Fibroblast of the aortic adventitia (primary cell): ENCODE measurements at regions not wholly inside any gene's neighbourhood (a gene's known extent, or its start where the extent isn't known, plus 50 kb on each side); places are given as distances from the start of the nearest gene placed in this dataset.

Experiments
- DNase-seq: peaks from one replicate; pipeline ENCODE4 v3.0.0-alpha.2; 2010; ENCODE audit warnings: low read depth
- H3K4me3 ChIP-seq: 2 replicates; pipeline ENCODE4 v1.5.1; 2011; ENCODE audit warnings: low read depth, mild to moderate bottlenecking, control low read depth, low read length, moderate library complexity
- TF ChIP-seq, protein P1 (sequence below): IDR thresholded peaks from 2 replicates; pipeline ENCODE4 v1.5.1; 2011; ENCODE audit warnings: mild to moderate bottlenecking, low read length, control low read depth, inconsistent platforms; ENCODE audit not compliant: insufficient read depth

DNA sequence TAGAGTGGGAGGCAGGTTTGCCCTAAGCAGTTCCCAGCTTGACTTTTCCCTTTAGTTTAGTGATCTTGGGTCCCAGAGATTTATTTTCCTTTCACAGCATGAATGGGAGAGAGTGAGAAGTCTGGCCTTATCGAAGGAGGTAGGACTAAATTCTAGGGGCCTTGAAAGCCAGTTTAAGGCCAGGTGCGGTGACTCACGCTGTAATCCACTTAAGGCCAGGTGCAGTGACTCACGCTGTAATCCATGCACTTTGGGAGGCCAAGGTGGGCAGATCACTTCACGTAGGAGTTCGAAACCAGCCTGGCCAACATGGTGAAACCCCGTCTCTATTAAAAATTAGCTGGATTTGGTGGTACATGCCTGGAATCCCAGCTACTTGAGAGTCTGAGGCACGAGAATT lies 392.2 kb downstream of the ACTR3B start:
- TF ChIP-seq, protein P1, sequence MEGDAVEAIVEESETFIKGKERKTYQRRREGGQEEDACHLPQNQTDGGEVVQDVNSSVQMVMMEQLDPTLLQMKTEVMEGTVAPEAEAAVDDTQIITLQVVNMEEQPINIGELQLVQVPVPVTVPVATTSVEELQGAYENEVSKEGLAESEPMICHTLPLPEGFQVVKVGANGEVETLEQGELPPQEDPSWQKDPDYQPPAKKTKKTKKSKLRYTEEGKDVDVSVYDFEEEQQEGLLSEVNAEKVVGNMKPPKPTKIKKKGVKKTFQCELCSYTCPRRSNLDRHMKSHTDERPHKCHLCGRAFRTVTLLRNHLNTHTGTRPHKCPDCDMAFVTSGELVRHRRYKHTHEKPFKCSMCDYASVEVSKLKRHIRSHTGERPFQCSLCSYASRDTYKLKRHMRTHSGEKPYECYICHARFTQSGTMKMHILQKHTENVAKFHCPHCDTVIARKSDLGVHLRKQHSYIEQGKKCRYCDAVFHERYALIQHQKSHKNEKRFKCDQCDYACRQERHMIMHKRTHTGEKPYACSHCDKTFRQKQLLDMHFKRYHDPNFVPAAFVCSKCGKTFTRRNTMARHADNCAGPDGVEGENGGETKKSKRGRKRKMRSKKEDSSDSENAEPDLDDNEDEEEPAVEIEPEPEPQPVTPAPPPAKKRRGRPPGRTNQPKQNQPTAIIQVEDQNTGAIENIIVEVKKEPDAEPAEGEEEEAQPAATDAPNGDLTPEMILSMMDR: no peak
- DNase-seq: no peak
- H3K4me3 ChIP-seq: no peak overlapping the region

- TF ChIP-seq, protein P1: no peak
- no peak overlapping the region for H3K4me3 ChIP-seq
- no peak for DNase-seq
Measured at GRCh38 chr7:153152801-153153422, 393.4 kb downstream of the ACTR3B start.

- H3K4me3 ChIP-seq: no peak overlapping the region
- TF ChIP-seq, protein P1: no peak
- no peak for DNase-seq
Measured at GRCh38 chr7:153158149-153158548, 398.6 kb downstream of the ACTR3B start.

- no peak overlapping the region for H3K4me3 ChIP-seq
- TF ChIP-seq, protein P1: no peak
- no peak for DNase-seq
Measured at GRCh38 chr7:153170287-153170686, 410.7 kb downstream of the ACTR3B start.

- TF ChIP-seq, protein P1: no peak
- DNase-seq: no peak
- H3K4me3 ChIP-seq: no peak overlapping the region
Measured at GRCh38 chr7:153185936-153186335, 426.4 kb downstream of the ACTR3B start.

DNA sequence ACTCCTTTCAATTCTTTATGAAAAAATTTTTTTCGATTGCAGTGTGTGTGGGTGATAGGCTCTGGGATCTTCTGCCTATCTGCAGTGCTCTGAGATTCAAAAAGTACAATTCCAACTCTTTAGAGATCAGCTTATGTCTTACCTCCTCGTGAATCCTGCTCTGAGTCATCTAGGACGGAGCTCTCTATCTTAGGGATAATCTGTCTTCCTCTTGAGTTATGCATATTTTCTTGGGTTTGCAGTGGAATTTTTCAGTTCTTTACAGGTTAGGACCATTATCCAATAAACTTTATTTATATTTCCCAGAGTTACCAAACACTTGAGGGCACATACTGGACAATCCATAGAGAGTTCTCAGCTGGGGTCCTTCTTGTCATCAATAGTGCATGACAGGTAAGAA lies 428.6 kb downstream of the ACTR3B start:
- DNase-seq: no peak
- H3K4me3 ChIP-seq: no peak overlapping the region
- TF ChIP-seq, protein P1: no peak

- TF ChIP-seq, protein P1: no peak
- DNase-seq: no peak
- H3K4me3 ChIP-seq: no peak overlapping the region
Measured at GRCh38 chr7:153188630-153189029, 429.1 kb downstream of the ACTR3B start.
